ENCODE measurements at regions not wholly inside any gene's neighbourhood (a gene's known extent, or its start where the extent isn't known, plus 50 kb on each side); places are given as distances from the start of the nearest gene placed in this dataset.

GRCh38 chr14:49999826-50000379, 107.0 kb downstream of the ARF6 start:
- no peak for DNase-seq

GRCh38 chr14:50000380-50001150, 107.7 kb downstream of the ARF6 start:
- no peak for DNase-seq

GRCh38 chr14:50001151-50001998, 108.5 kb downstream of the ARF6 start:
- DNase-seq, result no peak

GRCh38 chr14:50001999-50002925, 109.4 kb downstream of the ARF6 start:
- DNase-seq, result no peak

- DNase-seq, result no peak
These were observed 110.0 kb downstream of the ARF6 start for GRCh38 chr14:50002926-50003212.

- DNase-seq, result peak; percentile 40
These were observed 110.5 kb downstream of the ARF6 start for GRCh38 chr14:50003213-50004021.

GRCh38 chr14:50006141-50006540, 110.2 kb downstream of the VCPKMT start:
- no peak for DNase-seq

GRCh38 chr14:50007123-50007903, 109.1 kb downstream of the VCPKMT start:
- no peak for DNase-seq

- no peak for DNase-seq
These were observed 107.8 kb downstream of the VCPKMT start for GRCh38 chr14:50008562-50008961.

- DNase-seq, result no peak
These were observed 107.4 kb downstream of the VCPKMT start for GRCh38 chr14:50008974-50009373.

GRCh38 chr14:50010752-50011151, 105.6 kb downstream of the VCPKMT start:
- DNase-seq, result no peak

GRCh38 chr14:50011242-50011641, 105.1 kb downstream of the VCPKMT start:
- no peak for DNase-seq

- DNase-seq, result no peak
These were observed 103.7 kb downstream of the VCPKMT start for GRCh38 chr14:50012644-50013043.

- DNase-seq, result no peak
These were observed 103.0 kb downstream of the VCPKMT start for GRCh38 chr14:50013198-50013918.

GRCh38 chr14:50013934-50014333, 102.4 kb downstream of the VCPKMT start:
- DNase-seq, result no peak

GRCh38 chr14:50014809-50015430, 101.5 kb downstream of the VCPKMT start:
- DNase-seq, result no peak

GRCh38 chr14:50015716-50016115, 100.7 kb downstream of the VCPKMT start:
- DNase-seq, result no peak

GRCh38 chr14:50018201-50018932, 98.0 kb downstream of the VCPKMT start:
- no peak for DNase-seq

- DNase-seq, result no peak
These were observed 97.5 kb downstream of the VCPKMT start for GRCh38 chr14:50018933-50019210.

- no peak for DNase-seq
These were observed 96.2 kb downstream of the VCPKMT start for GRCh38 chr14:50020184-50020583.

Data from NCI-H1436 (cell line).